OCI-LY3 (cell line): ENCODE measurements at regions not wholly inside any gene's neighbourhood (a gene's known extent, or its start where the extent isn't known, plus 50 kb on each side); places are given as distances from the start of the nearest gene placed in this dataset.

Experiments
- EZH2phosphoT487 ChIP-seq: fragments of 200-600 bp; shearing (Covaris generic); IDR thresholded peaks from 2 replicates; pipeline ENCODE4 v1.6.1; 2018; ENCODE audit warnings: antibody characterized with exemption, mixed run types, low read depth
- TF ChIP-seq, protein P1 (sequence below): fragments of 200-600, 300-600 bp; sonication (generic); IDR thresholded peaks from 2 replicates; pipeline ENCODE4 v1.5.1; 2014; ENCODE audit warnings: antibody characterized with exemption, low read length, low read depth

DNA sequence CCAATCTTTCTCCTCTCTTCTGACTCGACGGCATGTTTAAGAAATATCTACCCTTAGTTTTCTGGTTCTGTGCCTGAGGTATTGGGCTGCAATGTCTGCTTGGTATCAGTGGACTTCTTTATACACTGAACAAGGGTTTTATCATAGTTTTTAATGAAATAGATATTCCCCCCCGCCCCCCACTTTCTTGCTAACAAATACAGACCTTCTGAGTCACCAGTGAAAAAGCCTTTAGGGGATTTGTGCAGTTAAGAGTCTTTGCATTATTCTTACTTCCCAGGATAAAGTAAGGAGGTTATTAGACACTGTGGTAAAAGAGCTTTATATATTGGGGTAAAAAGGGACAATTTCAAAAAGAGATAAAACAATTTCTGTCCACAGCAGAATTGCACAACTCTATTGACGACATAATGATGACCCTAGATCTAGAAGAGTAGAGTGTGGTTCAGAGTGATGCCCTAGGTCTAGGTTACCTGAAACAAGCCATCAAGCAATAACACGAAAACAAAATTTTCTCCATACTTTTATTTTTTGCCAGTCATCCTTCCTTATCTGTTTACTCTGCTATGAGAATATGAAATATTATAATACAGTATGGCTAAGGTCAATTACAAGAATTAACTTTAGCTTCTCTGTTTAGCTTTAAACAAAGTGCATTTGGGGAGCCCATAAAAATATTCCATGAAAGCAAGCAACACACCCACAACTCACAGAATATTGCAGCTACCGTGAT is 110.7 kb downstream of the PLK2 start:
- TF ChIP-seq, protein P1, sequence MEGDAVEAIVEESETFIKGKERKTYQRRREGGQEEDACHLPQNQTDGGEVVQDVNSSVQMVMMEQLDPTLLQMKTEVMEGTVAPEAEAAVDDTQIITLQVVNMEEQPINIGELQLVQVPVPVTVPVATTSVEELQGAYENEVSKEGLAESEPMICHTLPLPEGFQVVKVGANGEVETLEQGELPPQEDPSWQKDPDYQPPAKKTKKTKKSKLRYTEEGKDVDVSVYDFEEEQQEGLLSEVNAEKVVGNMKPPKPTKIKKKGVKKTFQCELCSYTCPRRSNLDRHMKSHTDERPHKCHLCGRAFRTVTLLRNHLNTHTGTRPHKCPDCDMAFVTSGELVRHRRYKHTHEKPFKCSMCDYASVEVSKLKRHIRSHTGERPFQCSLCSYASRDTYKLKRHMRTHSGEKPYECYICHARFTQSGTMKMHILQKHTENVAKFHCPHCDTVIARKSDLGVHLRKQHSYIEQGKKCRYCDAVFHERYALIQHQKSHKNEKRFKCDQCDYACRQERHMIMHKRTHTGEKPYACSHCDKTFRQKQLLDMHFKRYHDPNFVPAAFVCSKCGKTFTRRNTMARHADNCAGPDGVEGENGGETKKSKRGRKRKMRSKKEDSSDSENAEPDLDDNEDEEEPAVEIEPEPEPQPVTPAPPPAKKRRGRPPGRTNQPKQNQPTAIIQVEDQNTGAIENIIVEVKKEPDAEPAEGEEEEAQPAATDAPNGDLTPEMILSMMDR: no peak
- TF ChIP-seq EZH2phosphoT487: no peak
